IMR-90 (cell line): ENCODE measurements at regions not wholly inside any gene's neighbourhood (a gene's known extent, or its start where the extent isn't known, plus 50 kb on each side); places are given as distances from the start of the nearest gene placed in this dataset.

ENCODE experiments used
- ATAC-seq: fragments of 200-7000 bp; cut with Tn5 transposase; 2 replicates; pipeline ENCODE4 v1.9.1; 2020; ENCODE audit warnings: low read depth, mild to moderate bottlenecking, moderate library complexity
- BruUV-seq: library from RNA; stranded (reverse); fragments of 400-500 nt; replicated peaks from 2 replicates; lab custom pipeline; 2021; lab: Mats Ljungman, UMichigan
- CTCF ChIA-PET: fragments of 300-600 bp; formaldehyde crosslinking; extraction: SDS; loops from one replicate; lab custom pipeline; 2021; ENCODE audit warnings: antibody characterized with exemption; lab: Yijun Ruan, JAX
- POLR2A ChIA-PET: fragments of 300-600 bp; sonication (Branson Sonifier 250); formaldehyde crosslinking; loops from one replicate; lab custom pipeline; 2022; ENCODE audit warnings: antibody characterized with exemption; ENCODE audit not compliant: unreplicated experiment; lab: Charles Lee
- DNase-seq: peaks from one replicate; pipeline ENCODE4 v3.0.0; 2013
- H2AFZ ChIP-seq: replicated peaks from 2 replicates; pipeline ENCODE3; 2013; ENCODE audit warnings: low read length, mild to moderate bottlenecking; ENCODE audit not compliant: poor library complexity
- H2AK5ac ChIP-seq: 2 replicates; pipeline ENCODE4 v1.6.1; 2013; ENCODE audit warnings: low read depth, low read length, inconsistent platforms
- H2AK9ac ChIP-seq: replicated peaks from 2 replicates; pipeline ENCODE3; 2013; ENCODE audit warnings: mild to moderate bottlenecking, low read depth, low read length, moderate library complexity; ENCODE audit not compliant: poor library complexity
- H2BK120ac ChIP-seq: 2 replicates; pipeline ENCODE4 v1.6.1; 2013; ENCODE audit warnings: low read depth, low read length, inconsistent platforms
- H2BK15ac ChIP-seq: 3 replicates; pipeline ENCODE4 v1.6.1; 2013; ENCODE audit warnings: low read depth, low read length, inconsistent platforms
- H2BK20ac ChIP-seq: 2 replicates; pipeline ENCODE4 v1.6.1; 2013; ENCODE audit warnings: low read depth, mild to moderate bottlenecking, inconsistent platforms, low read length, moderate library complexity
- H2BK5ac ChIP-seq: 2 replicates; pipeline ENCODE4 v1.6.1; 2013; ENCODE audit warnings: mild to moderate bottlenecking, low read depth, low read length, inconsistent platforms; ENCODE audit not compliant: poor library complexity, severe bottlenecking
- H3K14ac ChIP-seq: replicated peaks from 2 replicates; pipeline ENCODE4 v1.6.1; 2013; ENCODE audit warnings: low read depth, low read length, inconsistent platforms
- H3K18ac ChIP-seq: 2 replicates; pipeline ENCODE4 v1.6.1; 2013; ENCODE audit warnings: low read depth, low read length, control low read depth
- H3K23ac ChIP-seq: 2 replicates; pipeline ENCODE4 v1.6.1; 2013; ENCODE audit warnings: low read depth, low read length, inconsistent platforms
- H3K27ac ChIP-seq: 2 replicates; pipeline ENCODE4 v1.5.1; 2013; ENCODE audit warnings: mild to moderate bottlenecking, control low read depth, low read length; ENCODE audit not compliant: insufficient read depth
- H3K27me3 ChIP-seq: 2 replicates; pipeline ENCODE4 v1.6.1; 2013; ENCODE audit warnings: low read length; ENCODE audit not compliant: control insufficient read depth, insufficient read depth
- H3K36me3 ChIP-seq: 2 replicates; pipeline ENCODE4 v1.6.1; 2013; ENCODE audit warnings: low read length, mixed read lengths; ENCODE audit not compliant: control insufficient read depth, insufficient read depth
- H3K4ac ChIP-seq: 2 replicates; pipeline ENCODE4 v1.6.1; 2013; ENCODE audit warnings: low read depth, low read length, inconsistent platforms
- H3K4me1 ChIP-seq: 2 replicates; pipeline ENCODE4 v1.6.1; 2013; ENCODE audit warnings: low read length, mixed read lengths; ENCODE audit not compliant: control insufficient read depth, insufficient read depth
- H3K4me2 ChIP-seq: 2 replicates; pipeline ENCODE4 v1.6.1; 2013; ENCODE audit warnings: low read depth, mild to moderate bottlenecking, control low read depth, low read length, moderate library complexity
- H3K4me3 ChIP-seq: 2 replicates; pipeline ENCODE4 v1.5.1; 2013; ENCODE audit warnings: low read depth, mild to moderate bottlenecking, control low read depth, low read length, moderate library complexity; ENCODE audit not compliant: insufficient read depth
- H3K56ac ChIP-seq: 2 replicates; pipeline ENCODE4 v1.6.1; 2013; ENCODE audit warnings: low read length, inconsistent platforms; ENCODE audit not compliant: insufficient read depth; ENCODE audit errors: extremely low read depth
- H3K79me1 ChIP-seq, 2 experiments: 2 replicates each; pipeline ENCODE4 v1.6.1; 2013; ENCODE audit warnings: low read length in 2 of 2, inconsistent platforms in 1 of 2, low read depth in 1 of 2
- H3K9ac ChIP-seq: 2 replicates; pipeline ENCODE4 v1.6.1; 2013; ENCODE audit warnings: low read depth, low read length, control low read depth
- H3K9me1 ChIP-seq: 2 replicates; pipeline ENCODE4 v1.6.1; 2013; ENCODE audit warnings: low read length, inconsistent platforms; ENCODE audit not compliant: insufficient read depth
- H3K9me3 ChIP-seq: 2 replicates; pipeline ENCODE4 v1.6.1; 2013; ENCODE audit warnings: low read length; ENCODE audit not compliant: control insufficient read depth, insufficient read depth
- H4K20me1 ChIP-seq: 2 replicates; pipeline ENCODE4 v1.6.1; 2013; ENCODE audit warnings: low read length, inconsistent platforms; ENCODE audit not compliant: insufficient read depth
- H4K5ac ChIP-seq: 2 replicates; pipeline ENCODE4 v1.6.1; 2013; ENCODE audit warnings: mild to moderate bottlenecking, low read depth, low read length, control low read depth
- H4K8ac ChIP-seq, 2 experiments: 2 replicates each; pipeline ENCODE4 v1.6.1; 2013; ENCODE audit warnings: low read depth in 2 of 2, low read length in 2 of 2, control low read depth in 1 of 2, inconsistent platforms in 1 of 2
- H4K91ac ChIP-seq: 2 replicates; pipeline ENCODE4 v1.6.1; 2013; ENCODE audit warnings: low read depth, low read length, inconsistent platforms; ENCODE audit not compliant: insufficient read depth
- BHLHE40 ChIP-seq: fragments of 150-350 bp; IDR thresholded peaks from 2 replicates; pipeline ENCODE4 v1.6.1; 2016; ENCODE audit warnings: mild to moderate bottlenecking, low read depth, low read length
- CEBPB ChIP-seq: IDR thresholded peaks from 2 replicates; pipeline ENCODE4 v1.6.1; 2012; ENCODE audit warnings: low read depth, low read length, improper control_type of control experiment
- CHD1 ChIP-seq: IDR thresholded peaks from 2 replicates; pipeline ENCODE4 v1.6.1; 2012; ENCODE audit warnings: low read depth, low read length, improper control_type of control experiment
- FOS ChIP-seq: fragments of 150-350 bp; IDR thresholded peaks from 2 replicates; pipeline ENCODE4 v1.6.1; 2016; ENCODE audit warnings: low read depth, low read length
- MAFK ChIP-seq: IDR thresholded peaks from 2 replicates; pipeline ENCODE4 v1.6.1; 2012; ENCODE audit warnings: low read depth, low read length, improper control_type of control experiment
- MAZ ChIP-seq: IDR thresholded peaks from 2 replicates; pipeline ENCODE4 v1.6.1; 2012; ENCODE audit warnings: low read depth, mild to moderate bottlenecking, low read length, improper control_type of control experiment, moderate library complexity, borderline replicate concordance
- MXI1 ChIP-seq: IDR thresholded peaks from 2 replicates; pipeline ENCODE4 v1.6.1; 2012; ENCODE audit warnings: low read depth, mild to moderate bottlenecking, low read length, moderate library complexity, borderline replicate concordance
- NFE2L2 ChIP-seq: fragments of 150-350 bp; IDR thresholded peaks from 2 replicates; pipeline ENCODE4 v1.6.1; 2016; ENCODE audit warnings: low read depth, mild to moderate bottlenecking, low read length
- RAD21 ChIP-seq: IDR thresholded peaks from 2 replicates; pipeline ENCODE4 v1.6.1; 2012; ENCODE audit warnings: low read length, improper control_type of control experiment
- RCOR1 ChIP-seq: IDR thresholded peaks from 2 replicates; pipeline ENCODE4 v1.6.1; 2012; ENCODE audit warnings: mild to moderate bottlenecking, low read length, improper control_type of control experiment; ENCODE audit not compliant: insufficient replicate concordance
- RFX5 ChIP-seq: IDR thresholded peaks from 2 replicates; pipeline ENCODE4 v1.8.0; 2012; ENCODE audit warnings: low read depth, mild to moderate bottlenecking, low read length, moderate library complexity
- SMC3 ChIP-seq: fragments of 150-350 bp; IDR thresholded peaks from 2 replicates; pipeline ENCODE4 v1.6.1; 2016; ENCODE audit warnings: low read depth, mild to moderate bottlenecking, antibody characterized with exemption, low read length, moderate library complexity
- WGBS, 2 experiments: methylation state at CpG; one replicate each; pipeline versions ENCODE4 v1.1.5 to v1.1.7; 2013; ENCODE audit warnings: missing lambda C conversion rate in 2 of 2; ENCODE audit not compliant: insufficient read length in 1 of 2; ENCODE audit errors: extremely low coverage in 2 of 2; 5-methylcytosine and 5-hydroxymethylcytosine counted together
- dilution Hi-C: fragments of 300-500 bp; cut with HindIII; formaldehyde crosslinking; loops from one replicate; pipeline ENCODE4 v1.14.3; 2018; ENCODE audit warnings: low sequenced_read_pairs; ENCODE audit not compliant: unreplicated experiment
- in situ Hi-C: fragments of 300-500 bp; cut with MboI; formaldehyde crosslinking; loops from 3 replicates; pipeline ENCODE4 v1.14.3; 2019; ENCODE audit warnings: low sequenced_read_pairs, inconsistent platforms, mixed read lengths
- intact Hi-C: fragments of 100-400 bp; cut with micrococcal nuclease; formaldehyde crosslinking; loops from 2 replicates; pipeline ENCODE4 v1.10.0; 2022
- TF ChIP-seq, protein P1 (sequence below): fragments of 150-350 bp; IDR thresholded peaks from 2 replicates; pipeline ENCODE4 v1.6.1; 2017; ENCODE audit warnings: mild to moderate bottlenecking, antibody characterized with exemption, low read length, low read depth
- TF ChIP-seq, protein P2 (sequence below): fragments of 150-350 bp; IDR thresholded peaks from 2 replicates; pipeline ENCODE4 v1.6.1; 2016; ENCODE audit warnings: low read depth, mild to moderate bottlenecking, low read length, moderate library complexity, borderline replicate concordance
- TF ChIP-seq, protein P3 (sequence below): conservative IDR thresholded peaks from 2 replicates; pipeline ENCODE4 v1.5.1; 2012; ENCODE audit warnings: mild to moderate bottlenecking, low read depth, low read length, improper control_type of control experiment

DNA sequence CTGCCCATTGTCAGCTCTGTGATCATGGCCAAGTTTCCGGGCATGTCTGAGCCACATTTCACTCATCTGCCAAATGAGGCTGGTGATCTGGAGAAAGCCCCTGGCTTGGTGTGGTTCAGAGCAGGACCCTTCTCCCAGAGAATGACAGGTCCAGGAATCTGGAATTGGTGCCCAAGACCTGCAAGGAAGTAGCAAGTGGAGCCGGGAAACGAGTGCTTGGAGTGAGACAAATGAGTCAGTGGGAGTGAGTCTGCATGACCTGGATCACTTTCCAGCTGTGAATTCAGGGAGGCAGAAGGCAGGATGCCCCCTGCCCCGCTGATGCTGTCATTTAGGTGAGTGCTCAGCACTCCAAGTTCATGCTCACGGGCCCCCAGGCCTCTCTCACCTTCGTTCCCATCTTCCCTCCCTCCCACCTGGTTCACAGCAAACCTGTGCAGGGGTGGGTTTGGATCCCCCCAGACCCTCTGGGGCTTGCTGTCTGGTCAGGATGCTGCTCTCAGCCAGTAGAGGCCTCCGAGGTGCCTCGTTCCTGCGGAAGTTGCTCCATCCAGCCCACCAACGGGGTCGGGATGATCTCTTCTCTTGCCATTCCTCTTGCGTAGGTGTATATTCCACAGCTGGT lies 104.4 kb downstream of the INHBB start:
- no peaks in the 10 kb centered on the region for H3K9me3 ChIP-seq
- H3K9me1 ChIP-seq: peaks cover 13% of the 10 kb centered on the region
- 67% methylated on average over 8 of the region's 12 CpGs; no CpG with 5 or more reads in 1 of the 2 experiments for WGBS, 2 experiments
- no peaks in the 10 kb centered on the region for H3K36me3 ChIP-seq
- no peak overlapping the region for H3K23ac ChIP-seq
- no peak overlapping the region for H4K5ac ChIP-seq
- H2BK15ac ChIP-seq: no peak overlapping the region
- H2BK5ac ChIP-seq: no peak overlapping the region
- no peaks in the 10 kb centered on the region for H4K20me1 ChIP-seq
- H2BK20ac ChIP-seq: no peak overlapping the region
- peak; percentile 16 for DNase-seq
- ATAC-seq: no peak
- POLR2A ChIA-PET: no interaction called here
- no peak overlapping the region for H3K9ac ChIP-seq
- no peak overlapping the region for H3K4me2 ChIP-seq
- in situ Hi-C loops (no loop called here), intact Hi-C loops (no loop called here), dilution Hi-C loops (no loop called here)
- no TSS peak for BruUV-seq
- peak overlapping the region; percentile 24 for H2AFZ ChIP-seq
- no peak overlapping the region for H2AK5ac ChIP-seq
- no peak overlapping the region for H3K14ac ChIP-seq
- CTCF ChIA-PET: no interaction called here
- no peaks in the 10 kb centered on the region for H3K79me1 ChIP-seq
- H2AK9ac ChIP-seq: no peak overlapping the region
- H4K91ac ChIP-seq: no peak overlapping the region
- no peak overlapping the region for H2BK120ac ChIP-seq
- peaks cover 14% of the 10 kb centered on the region; the same call in 1 of the 2 replicates for H3K27me3 ChIP-seq
- H3K56ac ChIP-seq: no peak overlapping the region
- no peak overlapping the region for H3K4me3 ChIP-seq
- no peak overlapping the region for H3K18ac ChIP-seq
- no peak overlapping the region for H4K8ac ChIP-seq
- no peak overlapping the region for H3K27ac ChIP-seq
- no peak for TF ChIP-seq MXI1
- TF ChIP-seq MAFK: no peak
- no peak for TF ChIP-seq NFE2L2
- TF ChIP-seq FOS: no peak
- no peak for TF ChIP-seq RCOR1
- TF ChIP-seq CEBPB: no peak
- no peak for TF ChIP-seq RAD21
- TF ChIP-seq BHLHE40: no peak
- no peak for TF ChIP-seq CHD1
- TF ChIP-seq, protein P1, sequence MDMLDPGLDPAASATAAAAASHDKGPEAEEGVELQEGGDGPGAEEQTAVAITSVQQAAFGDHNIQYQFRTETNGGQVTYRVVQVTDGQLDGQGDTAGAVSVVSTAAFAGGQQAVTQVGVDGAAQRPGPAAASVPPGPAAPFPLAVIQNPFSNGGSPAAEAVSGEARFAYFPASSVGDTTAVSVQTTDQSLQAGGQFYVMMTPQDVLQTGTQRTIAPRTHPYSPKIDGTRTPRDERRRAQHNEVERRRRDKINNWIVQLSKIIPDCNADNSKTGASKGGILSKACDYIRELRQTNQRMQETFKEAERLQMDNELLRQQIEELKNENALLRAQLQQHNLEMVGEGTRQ: no peak
- TF ChIP-seq, protein P2, sequence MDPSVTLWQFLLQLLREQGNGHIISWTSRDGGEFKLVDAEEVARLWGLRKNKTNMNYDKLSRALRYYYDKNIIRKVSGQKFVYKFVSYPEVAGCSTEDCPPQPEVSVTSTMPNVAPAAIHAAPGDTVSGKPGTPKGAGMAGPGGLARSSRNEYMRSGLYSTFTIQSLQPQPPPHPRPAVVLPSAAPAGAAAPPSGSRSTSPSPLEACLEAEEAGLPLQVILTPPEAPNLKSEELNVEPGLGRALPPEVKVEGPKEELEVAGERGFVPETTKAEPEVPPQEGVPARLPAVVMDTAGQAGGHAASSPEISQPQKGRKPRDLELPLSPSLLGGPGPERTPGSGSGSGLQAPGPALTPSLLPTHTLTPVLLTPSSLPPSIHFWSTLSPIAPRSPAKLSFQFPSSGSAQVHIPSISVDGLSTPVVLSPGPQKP: no peak
- TF ChIP-seq, protein P3, sequence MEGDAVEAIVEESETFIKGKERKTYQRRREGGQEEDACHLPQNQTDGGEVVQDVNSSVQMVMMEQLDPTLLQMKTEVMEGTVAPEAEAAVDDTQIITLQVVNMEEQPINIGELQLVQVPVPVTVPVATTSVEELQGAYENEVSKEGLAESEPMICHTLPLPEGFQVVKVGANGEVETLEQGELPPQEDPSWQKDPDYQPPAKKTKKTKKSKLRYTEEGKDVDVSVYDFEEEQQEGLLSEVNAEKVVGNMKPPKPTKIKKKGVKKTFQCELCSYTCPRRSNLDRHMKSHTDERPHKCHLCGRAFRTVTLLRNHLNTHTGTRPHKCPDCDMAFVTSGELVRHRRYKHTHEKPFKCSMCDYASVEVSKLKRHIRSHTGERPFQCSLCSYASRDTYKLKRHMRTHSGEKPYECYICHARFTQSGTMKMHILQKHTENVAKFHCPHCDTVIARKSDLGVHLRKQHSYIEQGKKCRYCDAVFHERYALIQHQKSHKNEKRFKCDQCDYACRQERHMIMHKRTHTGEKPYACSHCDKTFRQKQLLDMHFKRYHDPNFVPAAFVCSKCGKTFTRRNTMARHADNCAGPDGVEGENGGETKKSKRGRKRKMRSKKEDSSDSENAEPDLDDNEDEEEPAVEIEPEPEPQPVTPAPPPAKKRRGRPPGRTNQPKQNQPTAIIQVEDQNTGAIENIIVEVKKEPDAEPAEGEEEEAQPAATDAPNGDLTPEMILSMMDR: no peak
- TF ChIP-seq RFX5: no peak
- no peak for TF ChIP-seq SMC3
- TF ChIP-seq MAZ: no peak
- no peak overlapping the region for H3K4ac ChIP-seq
- H3K4me1 ChIP-seq: peaks cover 11% of the 10 kb centered on the region
